ENCODE measurements at regions not wholly inside any gene's neighbourhood (a gene's known extent, or its start where the extent isn't known, plus 50 kb on each side); places are given as distances from the start of the nearest gene placed in this dataset.
"Not testable (repeated sequence)": the region's sequence is repeated elsewhere in the genome, so short reads cannot be mapped to it uniquely, and the experiment has no call there.

GRCh38 chr7:111676167-111676566 is 113.9 kb upstream of the IMMP2L start:
- no peak for DNase-seq (ENCODE audit: low spot score)

- DNase-seq (ENCODE audit: low spot score), result no peak
Measured at GRCh38 chr7:111672901-111673300, 110.6 kb upstream of the IMMP2L start.

GRCh38 chr7:111671927-111672326 is 109.6 kb upstream of the IMMP2L start:
- no peak for DNase-seq (ENCODE audit: low spot score)

GRCh38 chr7:111668711-111669110 is 106.4 kb upstream of the IMMP2L start:
- no peak for DNase-seq (ENCODE audit: low spot score)

- no peak for DNase-seq (ENCODE audit: low spot score)
Measured at GRCh38 chr7:111667488-111667887, 105.2 kb upstream of the IMMP2L start.

- no peak for DNase-seq (ENCODE audit: low spot score)
Measured at GRCh38 chr7:111666260-111666659, 104.0 kb upstream of the IMMP2L start.

- DNase-seq (ENCODE audit: low spot score), result no peak
Measured at GRCh38 chr7:111663771-111664170, 101.5 kb upstream of the IMMP2L start.

- DNase-seq (ENCODE audit: low spot score), result no peak
Measured at GRCh38 chr7:111662386-111662785, 100.1 kb upstream of the IMMP2L start.

- DNase-seq (ENCODE audit: low spot score), result no peak
Measured at GRCh38 chr7:111660478-111660877, 98.2 kb upstream of the IMMP2L start.

- DNase-seq (ENCODE audit: low spot score), result no peak
Measured at GRCh38 chr7:111658546-111658945, 96.3 kb upstream of the IMMP2L start.

GRCh38 chr7:111657018-111657417 is 94.7 kb upstream of the IMMP2L start:
- no peak for DNase-seq (ENCODE audit: low spot score)

GRCh38 chr7:111654343-111654742 is 92.1 kb upstream of the IMMP2L start:
- no peak for DNase-seq (ENCODE audit: low spot score)

- no peak for DNase-seq (ENCODE audit: low spot score)
Measured at GRCh38 chr7:111653846-111654245, 91.6 kb upstream of the IMMP2L start.

GRCh38 chr7:111650456-111650999 is 88.2 kb upstream of the IMMP2L start:
- DNase-seq (ENCODE audit: low spot score), result peak; percentile 22

GRCh38 chr7:111647881-111648280 is 85.6 kb upstream of the IMMP2L start:
- no peak for DNase-seq (ENCODE audit: low spot score)

- DNase-seq (ENCODE audit: low spot score), result not testable (repeated sequence)
Measured at GRCh38 chr7:111644595-111644994, 82.3 kb upstream of the IMMP2L start.

GRCh38 chr7:111642373-111642772 is 80.1 kb upstream of the IMMP2L start:
- no peak for DNase-seq (ENCODE audit: low spot score)

GRCh38 chr7:111640416-111640815 is 78.1 kb upstream of the IMMP2L start:
- no peak for DNase-seq (ENCODE audit: low spot score)

- DNase-seq (ENCODE audit: low spot score), result peak; percentile 32
Measured at GRCh38 chr7:111639934-111640333, 77.6 kb upstream of the IMMP2L start.

GRCh38 chr7:111638078-111638477 is 75.8 kb upstream of the IMMP2L start:
- no peak for DNase-seq (ENCODE audit: low spot score)

- DNase-seq (ENCODE audit: low spot score), result no peak
Measured at GRCh38 chr7:111633878-111634277, 71.6 kb upstream of the IMMP2L start.

- no peak for DNase-seq (ENCODE audit: low spot score)
Measured at GRCh38 chr7:111630862-111631261, 68.6 kb upstream of the IMMP2L start.

- DNase-seq (ENCODE audit: low spot score), result no peak
Measured at GRCh38 chr7:111622084-111622483, 59.8 kb upstream of the IMMP2L start.

Data from AG20443 (cell line).